IPS DF 4.7 (cell line): ENCODE measurements at regions not wholly inside any gene's neighbourhood (a gene's known extent, or its start where the extent isn't known, plus 50 kb on each side); places are given as distances from the start of the nearest gene placed in this dataset.

Experiments
- DNase-seq: peaks from one replicate; pipeline ENCODE4 v3.0.0-alpha.2; 2013; ENCODE audit warnings: low spot score; ENCODE audit errors: extremely low read depth

DNA sequence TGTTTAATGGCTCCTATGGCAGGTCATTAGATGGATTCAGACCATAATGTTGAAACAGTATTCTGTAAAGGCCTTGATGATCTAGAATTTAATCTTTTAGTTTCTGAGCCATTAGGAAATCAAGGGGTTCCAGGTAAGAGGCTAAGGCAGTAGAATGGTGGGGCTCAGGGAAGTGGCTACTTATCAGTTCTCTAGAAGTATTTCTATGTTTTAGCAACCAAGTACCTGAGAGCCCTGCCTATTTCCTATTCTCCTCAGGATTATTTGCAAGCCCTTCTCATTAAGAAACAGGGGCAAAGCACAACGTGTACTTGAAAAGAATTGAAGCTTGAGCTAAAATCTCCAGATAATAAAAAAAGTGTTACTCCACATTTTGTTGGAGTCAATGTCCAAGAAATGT lies 646.5 kb downstream of the RNF144B start:
- DNase-seq: no peak

DNA sequence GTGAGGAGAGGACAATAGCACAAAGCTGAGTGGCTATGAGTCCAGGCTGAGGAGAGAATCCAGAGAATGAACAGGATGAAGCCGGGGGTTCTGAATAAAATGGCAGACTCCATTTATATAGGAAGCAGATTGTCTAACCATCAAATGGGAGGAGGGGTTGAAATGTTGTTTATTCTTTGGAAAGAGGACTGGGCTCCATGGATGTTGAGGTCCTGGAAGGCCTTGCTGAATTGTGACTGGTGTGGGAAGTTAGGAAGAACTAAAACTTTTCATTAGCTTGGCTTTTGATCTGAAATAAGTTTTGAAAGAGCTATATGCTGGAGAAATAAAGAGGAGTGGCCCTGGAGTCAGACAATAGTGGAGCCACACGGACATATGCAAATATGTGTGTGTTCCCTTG lies 647.8 kb downstream of the RNF144B start:
- DNase-seq: no peak

DNA sequence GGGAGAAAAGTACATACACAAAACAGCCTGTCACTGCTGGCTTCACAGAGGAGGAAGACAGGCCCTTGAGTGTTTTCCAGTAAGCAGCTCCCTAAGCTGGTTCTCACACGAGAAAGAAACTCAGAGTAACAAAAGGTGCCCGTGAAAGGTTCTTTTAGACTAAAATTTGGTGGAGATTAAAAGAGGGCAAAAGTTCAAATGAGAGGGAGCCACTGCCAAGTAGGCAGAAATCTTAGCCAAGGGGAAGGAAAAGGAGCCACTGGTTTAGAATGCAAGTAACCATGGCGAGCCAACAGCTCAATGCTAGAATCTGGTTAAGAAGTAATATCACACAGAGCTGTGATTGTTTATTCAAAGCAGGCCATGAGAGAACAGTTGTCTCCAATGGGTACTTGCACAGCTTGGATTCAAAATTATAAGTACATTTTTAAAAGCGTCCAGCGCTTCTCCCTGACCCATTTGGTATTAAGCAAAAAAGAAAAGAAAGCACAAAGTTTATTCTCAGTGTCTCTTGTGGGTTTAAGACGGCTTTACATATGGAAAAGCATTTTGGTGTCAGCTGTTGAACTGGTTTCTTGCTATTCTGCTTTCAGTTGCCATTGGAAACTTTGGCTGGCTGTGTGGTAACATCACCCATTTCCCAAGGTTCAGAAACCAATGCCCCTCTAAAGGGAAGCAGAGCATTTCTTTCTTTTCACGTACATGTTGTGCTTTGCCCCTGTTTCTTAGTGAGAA lies 648.5 kb downstream of the RNF144B start:
- no peak for DNase-seq

DNA sequence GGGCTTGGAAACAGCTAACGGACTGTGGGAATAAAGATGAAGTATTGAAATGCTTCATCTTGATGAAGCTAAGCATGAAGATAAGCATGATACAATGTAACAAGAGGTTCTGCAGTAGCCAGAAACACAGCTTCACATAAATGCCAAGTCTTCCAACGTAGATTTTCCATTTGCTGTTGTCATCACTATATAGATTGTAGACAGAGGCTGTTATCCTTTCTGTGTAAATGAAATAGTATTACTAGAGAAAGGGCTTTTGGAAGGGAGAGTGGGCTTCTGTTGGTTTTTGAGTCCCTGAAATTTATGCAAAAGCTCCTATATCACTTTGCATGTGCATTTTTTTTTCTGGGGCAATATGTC lies 649.0 kb downstream of the RNF144B start:
- no peak for DNase-seq

DNA sequence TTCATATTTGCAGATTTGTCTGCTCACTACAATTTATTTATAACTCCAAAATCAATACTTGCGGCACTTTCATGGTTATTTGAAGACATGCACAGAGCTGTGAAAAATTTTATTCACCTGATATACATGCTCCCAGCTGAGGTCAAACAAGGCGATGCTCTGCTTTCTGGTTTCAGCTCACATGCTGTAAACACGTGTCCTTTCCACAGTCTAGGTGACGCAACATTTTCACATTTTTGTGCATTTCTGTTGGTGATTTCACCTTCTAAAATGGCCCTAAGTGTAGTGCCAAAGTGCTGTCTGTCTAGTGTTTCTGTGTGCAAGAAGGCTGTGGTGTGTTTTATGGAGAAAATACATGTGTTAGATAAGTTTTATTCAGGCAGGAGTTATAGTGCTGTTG lies 650.5 kb downstream of the RNF144B start:
- DNase-seq: no peak

DNA sequence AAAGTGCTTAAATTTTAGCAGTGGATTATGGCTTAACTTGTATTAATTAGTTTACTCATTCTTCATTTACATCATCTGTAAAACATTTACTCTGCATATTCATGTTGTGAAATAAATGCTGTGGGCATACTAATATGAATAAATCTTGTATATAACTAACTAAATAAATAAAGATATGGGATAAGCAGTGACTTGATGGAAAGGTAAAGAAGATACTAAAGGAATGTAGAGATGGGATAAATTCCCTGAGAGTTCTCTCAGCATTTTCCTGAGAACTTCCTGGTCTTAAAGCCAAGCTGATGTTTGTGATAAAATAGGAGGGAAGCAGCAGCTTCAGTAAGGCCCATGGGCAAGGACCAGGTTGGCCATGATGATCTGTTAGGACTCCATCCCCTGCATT lies 652.1 kb downstream of the RNF144B start:
- DNase-seq: no peak

DNA sequence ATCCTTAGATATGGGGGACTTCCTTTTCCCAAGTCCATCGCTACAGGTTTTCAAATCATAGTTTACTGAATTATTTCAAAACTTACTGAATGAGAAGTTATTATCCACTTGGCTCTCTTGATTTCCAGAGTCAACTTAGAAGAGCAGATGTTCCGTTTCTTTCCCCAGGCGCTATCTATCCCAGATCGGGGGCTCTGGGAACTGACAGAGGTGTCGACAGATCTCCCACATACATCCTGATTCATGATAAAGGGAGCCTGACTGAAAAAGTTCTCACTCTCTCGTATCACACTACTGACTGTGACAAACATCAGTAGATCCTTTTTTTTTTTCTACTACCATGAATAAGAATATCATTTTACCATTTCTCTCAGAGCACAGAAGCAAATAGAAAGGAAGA lies 654.8 kb downstream of the RNF144B start:
- no peak for DNase-seq

DNA sequence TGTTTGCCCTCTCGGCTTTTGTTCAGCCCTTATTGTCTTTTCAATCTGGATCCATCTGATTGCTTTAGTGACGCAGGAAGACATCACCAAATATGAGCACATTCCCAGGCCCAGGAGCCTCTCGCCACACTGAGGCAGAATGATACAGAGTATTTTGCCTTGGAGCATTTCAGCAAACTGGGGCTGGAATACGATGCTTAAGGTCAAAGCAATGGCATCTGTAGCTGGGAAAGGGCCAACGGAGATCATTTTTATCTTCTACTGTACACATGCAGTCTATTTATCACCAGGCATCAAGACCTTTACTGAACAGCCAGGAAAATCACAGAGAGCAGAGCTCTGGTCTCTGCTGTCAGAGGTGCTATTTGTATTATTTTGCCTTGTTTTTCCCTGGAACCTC lies 655.3 kb downstream of the RNF144B start:
- DNase-seq: no peak

DNA sequence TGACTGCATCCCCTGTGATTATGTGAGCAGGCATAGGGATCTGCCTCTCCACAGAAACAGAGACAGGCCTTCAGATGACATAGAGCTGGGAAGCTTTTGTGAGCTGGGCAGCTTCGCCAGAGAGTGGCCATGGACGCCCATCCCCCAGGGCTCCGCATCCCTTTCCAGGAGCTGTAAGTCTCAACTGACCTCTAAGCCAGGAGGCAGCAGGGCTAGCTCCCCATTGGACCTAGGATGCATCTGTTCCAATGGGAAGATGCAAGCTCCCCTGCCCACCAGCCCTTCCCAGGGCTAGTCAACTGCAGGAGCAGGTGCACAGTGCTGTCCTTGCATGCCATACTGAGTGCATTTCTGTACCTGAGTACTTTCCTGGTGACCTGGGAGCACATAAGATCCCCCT lies 663.6 kb downstream of the RNF144B start:
- no peak for DNase-seq

DNA sequence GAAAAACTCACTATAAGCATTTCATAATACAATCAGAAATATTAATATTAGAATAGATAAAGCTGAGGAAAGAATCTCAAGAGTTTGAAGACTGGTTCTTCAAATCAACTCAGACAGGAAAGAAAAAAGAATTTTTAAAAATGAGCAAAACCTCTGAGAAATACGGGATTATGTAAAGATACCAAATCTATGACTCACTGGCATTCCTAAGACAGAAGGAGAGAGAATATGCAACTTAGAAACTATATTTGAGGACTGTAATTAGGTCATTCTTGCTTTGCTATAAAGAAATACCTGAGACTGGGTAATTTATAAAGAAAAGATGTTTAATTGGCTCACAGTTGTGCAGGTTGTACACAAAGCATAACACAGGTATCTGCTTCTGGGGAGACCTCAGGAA lies 665.1 kb downstream of the RNF144B start:
- DNase-seq: no peak

DNA sequence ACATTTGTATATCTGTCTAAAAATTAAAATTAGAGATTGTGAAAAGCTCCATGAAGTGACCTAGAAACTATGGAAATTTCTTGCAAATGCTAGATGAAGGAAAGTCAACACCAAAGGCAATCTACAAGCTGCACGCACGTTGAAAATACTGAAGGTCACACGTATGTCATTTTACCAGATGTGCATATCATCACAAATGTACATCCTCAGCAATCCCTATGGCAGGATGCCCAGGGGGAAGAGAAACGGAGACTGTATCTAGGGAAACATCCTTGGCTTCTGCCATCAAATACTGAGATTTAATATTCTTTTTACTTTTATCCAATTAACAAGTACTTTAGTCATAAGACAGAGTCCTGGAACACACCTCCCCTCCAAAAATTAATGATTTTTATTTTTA lies 672.0 kb downstream of the RNF144B start:
- no peak for DNase-seq

DNA sequence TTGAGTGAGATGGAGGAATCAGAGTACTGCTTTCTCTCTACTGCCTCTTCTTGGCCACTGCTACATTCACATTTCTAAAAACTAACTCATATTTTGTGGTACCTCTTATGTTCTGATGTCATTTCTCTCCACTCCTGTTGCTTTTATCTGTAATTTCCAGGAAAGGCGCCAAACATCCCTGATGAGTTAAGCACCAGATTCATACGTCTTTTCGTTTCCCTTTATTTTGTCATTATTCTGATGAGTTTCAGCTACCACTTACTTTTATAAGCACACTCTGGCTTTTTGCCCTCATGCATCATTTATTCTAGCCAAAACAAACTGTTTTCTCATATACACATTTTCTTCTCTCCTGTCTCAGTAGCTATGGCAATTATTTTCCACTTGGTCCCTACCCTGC lies 680.0 kb downstream of the RNF144B start:
- no peak for DNase-seq

DNA sequence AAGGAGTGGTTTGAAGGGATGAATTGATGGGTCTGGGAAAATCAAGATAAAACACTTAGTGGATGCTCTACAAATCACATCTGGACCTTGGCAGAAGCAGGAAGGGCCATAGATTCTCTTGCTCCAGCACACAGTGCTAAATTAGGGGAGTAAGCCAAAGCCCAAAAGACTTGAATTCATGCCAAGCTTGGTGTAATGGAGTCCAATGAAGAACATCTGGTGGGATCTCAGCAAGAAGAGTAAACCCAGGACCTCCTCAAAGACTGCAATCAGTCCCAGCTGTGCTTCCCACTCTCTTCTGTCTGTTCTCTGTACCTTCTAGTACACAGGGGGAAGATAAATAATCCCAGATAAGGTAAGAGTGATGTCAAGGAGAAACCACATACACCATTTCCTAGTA lies 683.4 kb downstream of the RNF144B start:
- DNase-seq: no peak

DNA sequence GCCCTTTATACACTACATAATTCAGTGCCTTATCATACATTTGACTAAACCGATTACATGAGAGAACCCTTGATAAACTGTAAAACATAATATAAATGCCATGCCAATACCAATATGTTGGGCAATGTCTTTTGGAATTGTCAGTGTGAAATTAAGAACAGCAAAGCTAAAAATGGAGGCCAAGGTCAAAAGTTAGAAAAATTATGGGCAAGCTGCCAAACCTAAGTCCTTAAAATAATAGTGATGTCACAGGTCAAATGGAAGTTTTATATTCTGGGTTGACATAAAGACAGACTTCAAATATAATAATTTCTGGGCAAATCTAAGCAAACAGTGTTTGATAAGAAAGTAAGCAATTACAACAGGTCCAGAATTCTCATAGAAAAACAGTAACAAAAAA lies 696.7 kb downstream of the RNF144B start:
- no peak for DNase-seq

DNA sequence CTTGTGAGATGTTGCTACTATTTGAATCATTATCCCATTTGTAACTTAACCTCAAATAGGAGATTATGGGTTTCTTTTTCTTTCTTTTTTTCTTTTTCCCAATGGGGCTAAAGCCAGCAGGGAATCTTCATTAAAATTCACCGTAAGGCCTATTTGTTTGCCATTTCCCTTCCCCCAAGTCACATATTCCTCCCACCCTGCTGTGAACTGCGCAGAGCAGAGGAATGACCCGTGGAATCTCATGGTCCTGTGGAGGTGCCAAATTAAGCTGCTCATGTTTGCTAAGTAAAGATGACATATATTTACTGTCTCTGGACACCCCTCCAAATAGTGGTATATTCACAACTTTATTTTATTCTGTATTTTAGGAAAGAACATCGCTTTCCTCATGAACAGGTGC lies 699.3 kb downstream of the RNF144B start:
- no peak for DNase-seq

DNA sequence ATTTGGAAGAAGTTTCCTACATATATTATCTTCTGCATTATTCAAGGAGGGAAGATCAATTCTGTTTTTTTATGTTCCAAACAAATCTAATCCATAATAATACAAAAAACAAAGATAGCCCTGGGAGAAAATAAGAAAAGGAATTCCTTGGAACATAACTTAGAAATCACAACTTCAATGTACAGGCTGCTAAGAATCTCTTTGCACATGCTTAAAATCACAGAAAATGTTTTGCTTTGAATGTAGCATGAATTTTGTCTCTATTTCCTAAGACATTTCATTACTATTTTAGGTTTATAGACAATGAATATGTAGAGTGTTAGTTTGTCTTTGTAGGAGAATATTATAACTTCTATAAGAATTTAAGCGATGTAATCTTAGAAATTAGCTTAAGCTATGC lies 700.1 kb downstream of the RNF144B start:
- no peak for DNase-seq

DNA sequence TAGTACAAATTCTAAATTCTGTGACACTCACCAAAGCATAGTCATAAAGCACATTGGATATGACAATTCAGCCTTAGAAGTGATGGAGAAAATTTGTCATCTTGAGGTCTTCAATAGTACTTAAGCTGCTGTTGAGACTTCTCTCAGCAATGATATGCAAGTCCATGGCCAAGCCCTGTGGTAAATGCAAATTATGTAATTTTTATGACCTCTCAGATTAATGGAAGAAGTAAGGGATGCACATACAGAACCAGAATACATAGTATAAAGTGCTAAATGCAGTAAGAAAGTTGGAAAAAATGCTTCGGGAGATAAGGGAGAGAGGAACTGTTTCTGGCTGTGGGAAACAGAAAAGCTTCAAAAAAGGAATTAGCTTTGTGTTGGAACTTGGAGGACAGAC lies 700.7 kb downstream of the RNF144B start:
- no peak for DNase-seq

DNA sequence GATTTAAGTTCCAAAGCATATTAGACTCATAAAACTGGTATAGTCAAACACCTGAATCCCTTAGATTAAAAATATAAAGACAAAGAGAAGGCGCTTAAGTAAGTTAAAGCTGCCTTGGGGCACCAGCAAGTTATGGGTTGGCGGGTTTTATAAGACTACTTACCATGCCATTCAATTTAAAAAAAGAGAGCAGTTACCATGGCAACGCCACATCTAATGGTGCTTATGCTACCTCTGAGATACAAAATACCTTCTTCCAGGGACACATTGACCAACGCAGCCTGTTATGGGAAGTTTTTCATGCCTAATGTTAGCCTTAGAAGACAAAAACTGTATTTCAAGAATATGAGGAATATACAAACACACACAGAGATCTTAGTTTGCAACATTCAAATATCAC lies 713.6 kb downstream of the RNF144B start:
- no peak for DNase-seq

DNA sequence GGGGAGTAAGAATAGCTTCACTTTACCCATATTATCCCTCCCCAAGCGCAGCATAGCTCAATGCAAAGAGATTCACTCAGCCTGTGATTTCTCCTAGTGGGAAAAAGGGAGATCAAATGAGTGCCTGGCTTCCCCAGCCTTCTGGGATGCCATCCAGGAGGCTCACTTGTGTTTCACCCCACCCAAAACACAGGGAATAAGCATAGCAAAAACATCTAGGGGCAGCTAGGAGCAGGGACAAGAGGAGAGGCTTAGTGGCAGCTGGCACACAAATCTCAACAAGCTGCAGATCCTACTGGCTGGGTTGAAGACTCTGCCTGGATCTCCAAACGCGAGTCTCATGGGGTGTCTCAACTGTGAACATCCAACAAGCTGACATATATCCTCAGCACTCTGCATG lies 715.8 kb downstream of the RNF144B start:
- DNase-seq: no peak

DNA sequence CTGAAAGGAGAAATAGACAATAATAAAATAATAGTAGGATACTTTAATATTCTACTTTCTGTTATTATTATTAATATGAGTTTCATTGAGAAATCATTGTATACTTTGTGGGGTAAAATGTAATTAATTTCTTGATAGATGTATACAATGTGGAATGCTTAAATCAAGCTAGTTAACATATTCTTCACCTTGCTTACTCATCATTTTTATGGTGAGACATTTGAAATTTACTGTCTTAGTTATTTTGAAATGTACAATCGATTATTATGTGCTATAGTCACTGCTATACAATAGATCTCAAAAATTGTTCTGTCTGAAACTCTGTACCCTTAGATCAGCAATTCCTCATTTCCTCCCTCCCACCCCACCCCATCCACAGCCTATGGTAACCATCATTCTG lies 720.3 kb downstream of the RNF144B start:
- DNase-seq: no peak

DNA sequence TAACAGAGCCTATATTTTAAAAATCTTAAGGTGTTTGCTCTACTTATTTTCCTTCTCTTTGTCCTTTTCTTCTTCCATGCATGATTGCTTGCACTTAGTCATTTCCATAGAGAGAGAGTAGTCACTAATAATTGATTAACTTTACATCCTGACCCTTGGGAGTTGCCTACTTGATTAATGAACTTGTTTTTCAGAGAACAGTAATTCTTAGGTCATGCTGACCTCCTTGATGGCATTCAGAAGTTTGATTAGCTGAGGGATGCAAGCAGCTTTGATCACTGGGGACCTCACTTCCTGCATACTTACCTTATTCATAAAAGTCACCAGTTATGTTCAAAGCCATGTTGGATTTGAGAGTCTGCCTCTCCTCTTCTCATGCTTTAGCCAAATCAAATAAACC lies 715.6 kb upstream of the ID4 start:
- no peak for DNase-seq

DNA sequence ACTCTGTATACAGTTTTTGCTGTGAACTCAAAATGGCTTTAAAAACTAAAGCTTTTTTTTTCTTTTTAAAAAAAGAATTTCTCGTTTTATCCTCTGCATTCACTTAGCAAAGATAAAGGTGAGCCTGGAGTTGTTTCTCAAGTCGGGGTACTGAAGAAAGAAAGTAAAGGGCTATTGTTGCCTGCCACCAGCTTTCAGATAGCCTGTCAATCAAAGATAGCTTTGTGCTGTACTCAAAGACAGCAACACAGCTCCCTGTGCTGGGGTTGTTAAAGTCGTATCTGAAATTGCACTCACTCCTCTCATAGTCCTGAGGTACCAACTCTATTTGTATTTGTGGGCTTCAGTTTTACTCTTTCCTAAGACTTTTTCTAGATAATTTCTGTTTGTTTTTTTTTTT lies 710.1 kb upstream of the ID4 start:
- DNase-seq: no peak

DNA sequence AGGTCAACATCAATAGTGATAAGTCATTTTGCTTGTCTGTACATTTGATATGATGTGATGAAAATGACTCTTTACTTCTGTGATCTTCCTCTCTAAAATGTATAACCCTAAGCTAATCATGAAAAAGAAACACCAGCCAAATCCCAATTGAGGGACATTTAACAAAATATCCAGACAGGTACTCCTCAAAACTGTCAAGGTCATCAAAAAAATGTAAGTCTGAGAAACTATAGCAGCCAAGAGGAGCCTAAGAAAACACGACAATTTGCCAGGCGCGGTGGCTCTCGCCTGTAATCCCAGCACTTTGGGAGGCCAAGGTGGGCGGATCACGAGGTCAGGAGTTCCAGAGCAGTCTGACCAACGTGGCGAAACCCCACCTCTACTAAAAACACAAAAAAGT lies 708.5 kb upstream of the ID4 start:
- no peak for DNase-seq

DNA sequence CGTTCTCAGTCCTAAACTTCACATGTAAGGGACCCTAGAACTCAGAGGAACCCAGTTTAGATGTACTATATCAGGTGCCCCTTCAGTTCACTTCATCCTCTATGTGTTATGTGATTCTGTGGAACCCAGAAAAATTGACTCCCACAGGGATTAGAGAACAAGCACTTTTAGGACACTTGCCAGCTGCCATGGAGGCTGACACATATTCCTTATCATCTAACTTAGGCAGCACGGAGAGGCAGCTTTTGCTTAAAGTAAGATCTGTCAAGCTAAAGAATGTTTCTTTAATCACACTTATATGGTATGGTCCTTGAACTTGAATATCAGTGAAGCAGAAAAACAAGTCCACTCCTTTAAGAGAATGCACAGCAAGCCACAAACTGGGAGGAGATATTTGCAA lies 701.5 kb upstream of the ID4 start:
- no peak for DNase-seq
